ENCODE measurements at regions not wholly inside any gene's neighbourhood (a gene's known extent, or its start where the extent isn't known, plus 50 kb on each side); places are given as distances from the start of the nearest gene placed in this dataset.

GRCh38 chr18:54043484-54044251 is 180.8 kb downstream of the MBD2 start:
- H3K9me3 Mint-ChIP-seq: no peaks in the 10 kb centered on the region
- H3K27ac Mint-ChIP-seq: no peak overlapping the region
- H3K27me3 Mint-ChIP-seq: peaks cover 9% of the 10 kb centered on the region
- H3K4me1 Mint-ChIP-seq: no peaks in the 10 kb centered on the region
- DNase-seq (no peak), ATAC-seq (no peak)
- no peak overlapping the region for H3K4me3 Mint-ChIP-seq

- no peaks in the 10 kb centered on the region for H3K9me3 Mint-ChIP-seq
- DNase-seq: no peak
- no peak for ATAC-seq
- no peak overlapping the region for H3K4me3 Mint-ChIP-seq
- H3K27ac Mint-ChIP-seq: no peak overlapping the region
- H3K4me1 Mint-ChIP-seq: no peaks in the 10 kb centered on the region
- H3K27me3 Mint-ChIP-seq: peaks cover 11% of the 10 kb centered on the region
These were observed 188.5 kb downstream of the MBD2 start for GRCh38 chr18:54035927-54036326.

GRCh38 chr18:54033052-54033451 is 191.4 kb downstream of the MBD2 start:
- H3K27ac Mint-ChIP-seq: no peak overlapping the region
- H3K4me3 Mint-ChIP-seq: no peak overlapping the region
- DNase-seq: no peak
- no peak for ATAC-seq
- no peaks in the 10 kb centered on the region for H3K4me1 Mint-ChIP-seq
- peaks cover 14% of the 10 kb centered on the region for H3K27me3 Mint-ChIP-seq
- no peaks in the 10 kb centered on the region for H3K9me3 Mint-ChIP-seq

- no peak overlapping the region for H3K27ac Mint-ChIP-seq
- no peak for DNase-seq
- ATAC-seq: no peak
- peaks cover 14% of the 10 kb centered on the region for H3K27me3 Mint-ChIP-seq
- H3K4me1 Mint-ChIP-seq: no peaks in the 10 kb centered on the region
- H3K4me3 Mint-ChIP-seq: no peak overlapping the region
- H3K9me3 Mint-ChIP-seq: no peaks in the 10 kb centered on the region
These were observed 192.1 kb downstream of the MBD2 start for GRCh38 chr18:54032412-54032811.

GRCh38 chr18:54031243-54031642 is 193.2 kb downstream of the MBD2 start:
- H3K27ac Mint-ChIP-seq: no peak overlapping the region
- H3K4me1 Mint-ChIP-seq: no peaks in the 10 kb centered on the region
- ATAC-seq (no peak), DNase-seq (no peak)
- peaks cover 15% of the 10 kb centered on the region for H3K27me3 Mint-ChIP-seq
- no peak overlapping the region for H3K4me3 Mint-ChIP-seq
- H3K9me3 Mint-ChIP-seq: no peaks in the 10 kb centered on the region

GRCh38 chr18:54030434-54030833 is 194.0 kb downstream of the MBD2 start:
- Mint-ChIP-seq H3K4me1 (no peaks in the 10 kb centered on the region), H3K9me3 (no peaks in the 10 kb centered on the region)
- no peak for ATAC-seq

GRCh38 chr18:54023471-54023870 is 201.0 kb downstream of the MBD2 start:
- no peak overlapping the region for H3K4me3 Mint-ChIP-seq
- peaks cover 13% of the 10 kb centered on the region for H3K27me3 Mint-ChIP-seq
- no peak for DNase-seq
- no peak overlapping the region for H3K27ac Mint-ChIP-seq
- peak; percentile 43 for ATAC-seq
- no peaks in the 10 kb centered on the region for H3K4me1 Mint-ChIP-seq
- H3K9me3 Mint-ChIP-seq: no peaks in the 10 kb centered on the region

More at GRCh38 chr18:54030434-54030833, 194.0 kb downstream of the MBD2 start:
- no peak for DNase-seq
- H3K4me3 Mint-ChIP-seq: no peak overlapping the region
- H3K27me3 Mint-ChIP-seq: peaks cover 23% of the 10 kb centered on the region
- H3K27ac Mint-ChIP-seq: no peak overlapping the region

GRCh38 chr18:54020966-54021365 is 203.5 kb downstream of the MBD2 start:
- Mint-ChIP-seq H3K4me3 (no peak overlapping the region), H3K9me3 (no peaks in the 10 kb centered on the region), H3K27ac (no peak overlapping the region)

GRCh38 chr18:54020156-54020745 is 204.2 kb downstream of the MBD2 start:
- Mint-ChIP-seq H3K9me3 (no peaks in the 10 kb centered on the region), H3K4me1 (no peaks in the 10 kb centered on the region), H3K27ac (no peak overlapping the region), H3K4me3 (no peak overlapping the region), H3K27me3 (peaks cover 5% of the 10 kb centered on the region)
- ATAC-seq (no peak), DNase-seq (no peak)

More at GRCh38 chr18:54020966-54021365, 203.5 kb downstream of the MBD2 start:
- no peaks in the 10 kb centered on the region for H3K4me1 Mint-ChIP-seq
- DNase-seq (no peak), ATAC-seq (no peak)
- peaks cover 10% of the 10 kb centered on the region for H3K27me3 Mint-ChIP-seq

GRCh38 chr18:54019641-54020040 is 204.8 kb downstream of the MBD2 start:
- no peak overlapping the region for H3K27ac Mint-ChIP-seq
- H3K4me3 Mint-ChIP-seq: no peak overlapping the region
- ATAC-seq: no peak
- DNase-seq: no peak
- H3K27me3 Mint-ChIP-seq: peaks cover 4% of the 10 kb centered on the region
- no peaks in the 10 kb centered on the region for H3K4me1 Mint-ChIP-seq
- no peaks in the 10 kb centered on the region for H3K9me3 Mint-ChIP-seq

GRCh38 chr18:54013452-54013851 is 211.0 kb downstream of the MBD2 start:
- H3K4me1 Mint-ChIP-seq: no peaks in the 10 kb centered on the region
- H3K27me3 Mint-ChIP-seq: no peaks in the 10 kb centered on the region
- no peak overlapping the region for H3K27ac Mint-ChIP-seq
- H3K4me3 Mint-ChIP-seq: no peak overlapping the region
- no peak for DNase-seq
- no peaks in the 10 kb centered on the region for H3K9me3 Mint-ChIP-seq
- ATAC-seq: no peak

GRCh38 chr18:54004828-54005227 is 219.6 kb downstream of the MBD2 start:
- ATAC-seq (peak; percentile 26), DNase-seq (no peak)
- Mint-ChIP-seq H3K9me3 (peaks cover 0 to 11% of the 10 kb centered on the region in 2 donors), H3K27ac (no peak overlapping the region), H3K27me3 (no peaks in the 10 kb centered on the region), H3K4me1 (no peaks in the 10 kb centered on the region), H3K4me3 (no peak overlapping the region)

- Mint-ChIP-seq H3K4me3 (no peak overlapping the region), H3K9me3 (peaks cover 0 to 11% of the 10 kb centered on the region in 2 donors), H3K4me1 (no peaks in the 10 kb centered on the region), H3K27me3 (no peaks in the 10 kb centered on the region), H3K27ac (no peak overlapping the region)
- DNase-seq (no peak), ATAC-seq (no peak)
These were observed 221.3 kb downstream of the MBD2 start for GRCh38 chr18:54003195-54003594.

GRCh38 chr18:53997064-53997463 is 227.4 kb downstream of the MBD2 start:
- Mint-ChIP-seq H3K9me3 (no peaks in the 10 kb centered on the region), H3K4me3 (no peak overlapping the region), H3K27ac (no peak overlapping the region), H3K4me1 (no peaks in the 10 kb centered on the region), H3K27me3 (no peaks in the 10 kb centered on the region)
- ATAC-seq: no peak
- DNase-seq: no peak

GRCh38 chr18:53994016-53994415 is 230.5 kb downstream of the MBD2 start:
- ATAC-seq (no peak), DNase-seq (no peak)
- Mint-ChIP-seq H3K9me3 (no peaks in the 10 kb centered on the region), H3K4me1 (no peaks in the 10 kb centered on the region), H3K4me3 (no peak overlapping the region), H3K27me3 (no peaks in the 10 kb centered on the region), H3K27ac (no peak overlapping the region)

- no peak overlapping the region for H3K27ac Mint-ChIP-seq
- H3K9me3 Mint-ChIP-seq: no peaks in the 10 kb centered on the region
- no peak for ATAC-seq
These were observed 232.7 kb downstream of the MBD2 start for GRCh38 chr18:53991805-53992204.

More at GRCh38 chr18:53991805-53992204, 232.7 kb downstream of the MBD2 start:
- Mint-ChIP-seq H3K4me1 (no peaks in the 10 kb centered on the region), H3K27me3 (no peaks in the 10 kb centered on the region), H3K4me3 (no peak overlapping the region)
- DNase-seq: no peak

All from stimulated activated naive CD8-positive, alpha-beta T cell treated with anti-CD3 and anti-CD28 coated beads, Interleukin-15, amount 100 ng/mL, for 72 hours (primary cell).